GM12873 (cell line): ENCODE measurements at regions not wholly inside any gene's neighbourhood (a gene's known extent, or its start where the extent isn't known, plus 50 kb on each side); places are given as distances from the start of the nearest gene placed in this dataset.

Experiments
- TF ChIP-seq, protein P1 (sequence below): IDR thresholded peaks from 2 replicates; pipeline ENCODE4 v1.5.1; 2012; ENCODE audit warnings: low read depth, mild to moderate bottlenecking, moderate library complexity, low read length, control low read depth; ENCODE audit not compliant: insufficient read depth; ENCODE audit errors: missing control alignments

GRCh38 chr16:54548281-54548680 lies 261.7 kb upstream of the IRX3 start:
- TF ChIP-seq, protein P1, sequence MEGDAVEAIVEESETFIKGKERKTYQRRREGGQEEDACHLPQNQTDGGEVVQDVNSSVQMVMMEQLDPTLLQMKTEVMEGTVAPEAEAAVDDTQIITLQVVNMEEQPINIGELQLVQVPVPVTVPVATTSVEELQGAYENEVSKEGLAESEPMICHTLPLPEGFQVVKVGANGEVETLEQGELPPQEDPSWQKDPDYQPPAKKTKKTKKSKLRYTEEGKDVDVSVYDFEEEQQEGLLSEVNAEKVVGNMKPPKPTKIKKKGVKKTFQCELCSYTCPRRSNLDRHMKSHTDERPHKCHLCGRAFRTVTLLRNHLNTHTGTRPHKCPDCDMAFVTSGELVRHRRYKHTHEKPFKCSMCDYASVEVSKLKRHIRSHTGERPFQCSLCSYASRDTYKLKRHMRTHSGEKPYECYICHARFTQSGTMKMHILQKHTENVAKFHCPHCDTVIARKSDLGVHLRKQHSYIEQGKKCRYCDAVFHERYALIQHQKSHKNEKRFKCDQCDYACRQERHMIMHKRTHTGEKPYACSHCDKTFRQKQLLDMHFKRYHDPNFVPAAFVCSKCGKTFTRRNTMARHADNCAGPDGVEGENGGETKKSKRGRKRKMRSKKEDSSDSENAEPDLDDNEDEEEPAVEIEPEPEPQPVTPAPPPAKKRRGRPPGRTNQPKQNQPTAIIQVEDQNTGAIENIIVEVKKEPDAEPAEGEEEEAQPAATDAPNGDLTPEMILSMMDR = no peak

- TF ChIP-seq, protein P1 = no peak
These were observed 260.5 kb upstream of the IRX3 start for GRCh38 chr16:54547052-54547451.

DNA sequence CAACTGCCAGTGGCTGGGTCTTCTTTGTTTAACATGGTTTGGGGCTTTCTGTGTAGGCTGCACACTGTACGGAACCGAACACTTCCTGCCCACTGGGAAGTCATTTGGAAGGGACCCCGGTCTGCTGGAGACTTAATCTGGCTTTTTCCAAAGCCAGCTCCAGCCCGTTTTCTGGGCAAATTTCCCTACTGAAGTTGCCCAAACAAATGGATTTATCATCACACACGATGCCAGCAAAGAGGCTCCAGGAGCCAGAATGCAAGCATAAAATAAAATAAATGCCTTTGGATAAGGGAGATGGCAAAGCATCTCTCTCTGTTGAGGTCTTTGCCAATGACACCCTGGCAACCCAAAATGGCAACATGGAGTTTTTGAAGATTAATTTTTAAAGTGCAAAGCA lies 259.9 kb upstream of the IRX3 start:
- TF ChIP-seq, protein P1 = no peak

GRCh38 chr16:54545854-54546511 lies 259.4 kb upstream of the IRX3 start:
- TF ChIP-seq, protein P1 = no peak

DNA sequence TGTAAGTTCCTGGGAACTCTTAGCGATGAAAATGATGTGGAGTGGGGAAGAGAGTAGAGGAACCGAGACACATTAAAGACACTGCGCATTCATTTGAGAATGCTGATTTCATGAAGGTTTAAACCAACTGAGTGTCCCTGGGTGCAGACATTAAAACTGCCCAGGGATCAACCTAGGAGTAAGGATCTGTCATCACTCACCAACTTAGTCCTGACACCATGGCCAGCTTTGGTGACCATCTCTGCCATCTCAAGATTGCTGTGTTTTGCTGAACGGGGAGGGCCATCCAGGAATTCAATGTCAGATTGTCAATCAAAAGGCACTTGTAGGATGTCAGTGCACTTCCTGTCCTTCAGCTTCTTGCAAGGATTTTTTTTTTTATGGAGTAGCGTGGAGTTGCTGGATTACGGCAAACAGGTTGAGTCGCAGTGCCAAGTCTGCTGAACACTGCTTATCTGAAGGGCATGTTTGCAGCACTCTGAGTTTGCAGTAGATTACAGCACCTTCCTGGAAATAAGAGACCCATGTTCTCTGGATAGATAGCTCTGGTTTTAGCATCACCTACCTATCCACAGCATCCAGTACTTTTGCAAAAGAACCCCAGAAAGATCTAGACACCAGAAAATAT lies 258.1 kb upstream of the IRX3 start:
- TF ChIP-seq, protein P1 = no peak

- TF ChIP-seq, protein P1 = no peak
These were observed 256.4 kb upstream of the IRX3 start for GRCh38 chr16:54542805-54543505.

DNA sequence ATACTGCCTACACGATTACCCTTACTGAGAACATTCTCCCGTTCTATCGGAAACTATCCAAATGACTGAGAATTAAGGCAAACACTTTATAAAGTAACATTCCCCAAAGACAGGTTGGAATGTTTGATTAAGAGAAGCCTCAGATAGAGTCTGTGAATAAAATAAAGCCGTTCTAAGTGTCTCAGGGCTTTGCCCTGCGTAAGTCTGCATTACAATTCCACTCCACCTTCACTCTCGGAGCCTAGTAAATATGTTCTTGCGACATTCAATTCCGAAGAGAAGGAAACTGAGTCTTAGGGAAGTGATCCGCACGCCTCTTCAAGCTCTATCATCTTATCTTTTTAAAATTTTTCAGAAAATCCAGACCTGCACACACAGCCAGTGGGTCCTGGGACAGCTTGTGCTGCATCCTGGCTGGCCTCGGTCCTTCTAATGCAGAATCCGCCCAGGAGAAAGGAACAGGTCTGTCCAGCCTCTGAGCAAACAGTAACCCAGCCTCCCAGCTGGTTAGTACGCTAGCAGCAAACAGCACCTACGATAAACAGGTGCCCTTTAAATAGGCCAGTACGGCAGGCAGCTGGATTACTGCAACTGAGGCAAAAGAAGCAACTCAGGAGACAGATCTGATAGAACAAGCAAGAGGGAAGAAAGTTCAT lies 254.1 kb upstream of the IRX3 start:
- TF ChIP-seq, protein P1 = no peak
